Epithelial cell of prostate (primary cell): ENCODE measurements at regions not wholly inside any gene's neighbourhood (a gene's known extent, or its start where the extent isn't known, plus 50 kb on each side); places are given as distances from the start of the nearest gene placed in this dataset.
"Not testable (repeated sequence)": the region's sequence is repeated elsewhere in the genome, so short reads cannot be mapped to it uniquely, and the experiment has no call there.

Source experiments
- DNase-seq: peaks from one replicate; pipeline ENCODE4 v3.0.0-alpha.2; 2011; ENCODE audit warnings: low read depth, low spot score
- H3K27ac ChIP-seq: fragments of 450-650 bp; 2 replicates; pipeline ENCODE4 v1.5.1; 2017; ENCODE audit warnings: mild to moderate bottlenecking

- H3K27ac ChIP-seq: no peak overlapping the region
- no peak for DNase-seq
Measured at GRCh38 chrX:3550871-3551270, 162.6 kb downstream of the PRKX start.

GRCh38 chrX:3550160-3550751, 163.2 kb downstream of the PRKX start:
- DNase-seq: no peak
- no peak overlapping the region for H3K27ac ChIP-seq

- no peak for DNase-seq
- H3K27ac ChIP-seq: no peak overlapping the region
Measured at GRCh38 chrX:3549411-3549911, 164.0 kb downstream of the PRKX start.

GRCh38 chrX:3548765-3549391, 164.6 kb downstream of the PRKX start:
- no peak overlapping the region for H3K27ac ChIP-seq
- no peak for DNase-seq

- peak; percentile 29 for DNase-seq
Measured at GRCh38 chrX:3545901-3546300, 167.5 kb downstream of the PRKX start.

GRCh38 chrX:3541336-3541735, 172.1 kb downstream of the PRKX start:
- no peak for DNase-seq
- no peak overlapping the region for H3K27ac ChIP-seq

More at GRCh38 chrX:3545901-3546300, 167.5 kb downstream of the PRKX start:
- peak overlapping the region; percentile 18 for H3K27ac ChIP-seq

- no peak overlapping the region for H3K27ac ChIP-seq
- no peak for DNase-seq
Measured at GRCh38 chrX:3540105-3540504, 173.3 kb downstream of the PRKX start.

GRCh38 chrX:3532581-3533085, 180.8 kb downstream of the PRKX start:
- H3K27ac ChIP-seq: no peak overlapping the region
- DNase-seq: no peak

- DNase-seq, H3K27ac ChIP-seq: not testable (repeated sequence)
Measured at GRCh38 chrX:3531435-3531834, 182.0 kb downstream of the PRKX start.

- no peak for DNase-seq
- no peak overlapping the region for H3K27ac ChIP-seq
Measured at GRCh38 chrX:3529466-3530010, 183.1 kb upstream of the MXRA5 start.

- H3K27ac ChIP-seq: no peak overlapping the region
- DNase-seq: no peak
Measured at GRCh38 chrX:3527811-3528210, 181.4 kb upstream of the MXRA5 start.

- no peak overlapping the region for H3K27ac ChIP-seq
- DNase-seq: no peak
Measured at GRCh38 chrX:3527166-3527565, 180.7 kb upstream of the MXRA5 start.

GRCh38 chrX:3526731-3527130, 180.3 kb upstream of the MXRA5 start:
- DNase-seq: no peak
- H3K27ac ChIP-seq: no peak overlapping the region

- no peak for DNase-seq
- no peak overlapping the region for H3K27ac ChIP-seq
Measured at GRCh38 chrX:3526071-3526470, 179.6 kb upstream of the MXRA5 start.

- no peak overlapping the region for H3K27ac ChIP-seq
- DNase-seq: no peak
Measured at GRCh38 chrX:3522101-3522650, 175.7 kb upstream of the MXRA5 start.

- H3K27ac ChIP-seq: no peak overlapping the region
- no peak for DNase-seq
Measured at GRCh38 chrX:3521396-3521795, 174.9 kb upstream of the MXRA5 start.

- no peak overlapping the region for H3K27ac ChIP-seq
Measured at GRCh38 chrX:3520982-3521381, 174.5 kb upstream of the MXRA5 start.

GRCh38 chrX:3520458-3520857, 174.0 kb upstream of the MXRA5 start:
- no peak for DNase-seq

More at GRCh38 chrX:3520982-3521381, 174.5 kb upstream of the MXRA5 start:
- DNase-seq: no peak

GRCh38 chrX:3519384-3519783, 172.9 kb upstream of the MXRA5 start:
- not testable (repeated sequence) for H3K27ac ChIP-seq, DNase-seq

More at GRCh38 chrX:3520458-3520857, 174.0 kb upstream of the MXRA5 start:
- H3K27ac ChIP-seq: no peak overlapping the region

GRCh38 chrX:3518870-3519269, 172.4 kb upstream of the MXRA5 start:
- H3K27ac ChIP-seq: no peak overlapping the region
- DNase-seq: no peak

- no peak overlapping the region for H3K27ac ChIP-seq
- no peak for DNase-seq
Measured at GRCh38 chrX:3516051-3516541, 169.6 kb upstream of the MXRA5 start.
